GM21825 (cell line): ENCODE measurements at regions not wholly inside any gene's neighbourhood (a gene's known extent, or its start where the extent isn't known, plus 50 kb on each side); places are given as distances from the start of the nearest gene placed in this dataset.

Experiments used
- ATAC-seq: cut with Tn5 transposase; IDR thresholded peaks from one replicate; pipeline ENCODE4 v1.9.1; 2021; ENCODE audit warnings: mild to moderate bottlenecking, moderate library complexity; ENCODE audit not compliant: unreplicated experiment

DNA sequence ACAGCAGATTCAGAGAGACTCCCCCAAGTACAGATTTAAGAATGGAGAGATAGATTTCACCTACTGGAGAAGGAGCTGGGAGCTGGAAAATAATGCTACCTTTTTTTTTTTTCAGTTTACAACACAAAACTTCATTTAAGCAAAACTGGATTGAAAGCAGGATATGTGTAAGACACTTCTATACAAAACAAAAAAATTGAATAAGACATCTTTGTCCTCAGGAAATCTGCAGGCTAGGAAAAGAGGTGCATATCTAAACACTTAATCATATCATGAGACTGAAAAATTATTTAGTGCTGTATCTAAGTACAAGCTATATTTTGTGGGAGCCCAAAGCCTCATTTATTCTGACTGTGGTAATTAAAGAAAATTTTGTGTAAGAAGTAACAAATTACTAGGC lies 516.1 kb downstream of the ZIC1 start:
- ATAC-seq = no peak

DNA sequence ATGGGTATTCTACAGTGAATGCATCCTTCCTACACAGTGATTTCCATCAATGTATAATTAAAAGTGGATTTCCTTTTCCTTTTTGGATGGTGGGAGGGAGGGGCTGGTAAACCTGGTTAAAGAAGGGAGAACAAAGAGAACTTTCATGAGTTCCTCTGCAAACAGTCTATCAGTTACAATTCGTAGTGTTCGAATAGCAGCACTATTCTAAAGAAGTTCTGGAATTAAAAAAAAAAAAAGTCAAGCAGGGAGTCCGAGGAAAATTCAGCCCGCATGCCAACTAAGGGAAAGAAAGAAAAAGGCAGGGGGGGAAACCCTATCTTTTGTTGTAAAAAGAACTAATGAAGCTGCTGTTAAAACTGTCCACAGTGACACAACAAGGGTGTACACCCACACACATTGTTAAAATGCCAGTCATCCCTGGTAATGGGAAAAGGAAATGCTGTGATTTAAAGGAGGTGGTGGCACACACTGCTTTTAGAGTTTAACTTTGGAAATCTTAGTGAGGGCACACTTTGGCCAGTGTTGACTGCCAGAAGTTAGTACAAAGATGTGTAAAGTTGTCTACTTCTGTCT lies 521.2 kb downstream of the ZIC1 start:
- no peak for ATAC-seq

DNA sequence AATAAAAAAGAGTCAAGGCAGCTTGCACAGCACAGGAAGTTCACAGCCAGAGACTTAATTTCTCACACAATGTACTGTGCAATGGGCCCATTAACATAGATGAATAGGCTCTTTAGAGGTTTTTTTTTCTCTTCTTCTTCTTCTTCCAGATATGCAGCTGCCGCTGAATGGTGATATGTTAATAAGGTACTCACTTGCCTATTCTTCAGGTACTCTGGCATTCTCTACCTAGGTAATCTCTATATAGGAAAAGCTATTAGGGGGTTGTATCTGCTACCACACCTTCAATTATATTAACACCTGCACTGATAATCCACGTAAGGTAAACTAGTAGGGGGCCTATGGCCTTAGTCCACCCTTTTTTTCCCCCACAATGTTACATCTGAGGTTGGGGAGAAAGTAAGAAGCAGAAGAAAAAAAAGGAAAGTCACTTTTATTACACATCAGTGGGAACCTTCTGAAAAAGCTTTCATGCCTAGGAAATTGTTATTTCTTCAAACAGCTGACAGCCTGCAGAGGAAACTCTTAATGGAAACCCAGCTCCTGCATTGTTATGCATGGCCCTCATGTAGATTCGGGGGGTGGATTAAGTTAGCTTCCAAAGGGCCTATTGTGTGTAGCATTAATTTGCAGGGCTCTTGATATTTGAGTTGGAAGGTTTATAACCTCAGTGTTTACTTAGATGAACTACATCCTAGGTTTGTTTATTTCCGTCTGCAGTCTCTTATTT lies 525.5 kb downstream of the ZIC1 start:
- ATAC-seq = no peak

- ATAC-seq = no peak
These were observed 528.2 kb downstream of the ZIC1 start for GRCh38 chr3:147937341-147937740.

DNA sequence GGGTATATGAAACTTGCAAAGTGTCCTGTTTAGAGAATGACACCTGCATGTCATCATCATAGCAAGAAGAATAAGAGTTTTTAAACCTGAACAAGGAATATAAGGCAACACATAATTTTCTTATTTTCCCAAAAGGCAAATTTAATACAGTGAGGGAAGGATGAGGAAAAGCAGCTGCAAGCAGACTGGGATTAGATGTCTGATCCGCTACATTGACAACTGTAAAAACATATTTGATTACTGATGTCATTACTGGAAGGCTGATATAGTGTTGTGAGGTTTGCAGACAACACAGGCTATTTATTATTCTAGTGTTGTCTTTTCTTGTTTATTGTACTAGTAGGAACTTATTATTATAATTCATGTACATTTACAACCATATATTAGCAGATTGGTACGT lies 528.7 kb downstream of the ZIC1 start:
- ATAC-seq = no peak

DNA sequence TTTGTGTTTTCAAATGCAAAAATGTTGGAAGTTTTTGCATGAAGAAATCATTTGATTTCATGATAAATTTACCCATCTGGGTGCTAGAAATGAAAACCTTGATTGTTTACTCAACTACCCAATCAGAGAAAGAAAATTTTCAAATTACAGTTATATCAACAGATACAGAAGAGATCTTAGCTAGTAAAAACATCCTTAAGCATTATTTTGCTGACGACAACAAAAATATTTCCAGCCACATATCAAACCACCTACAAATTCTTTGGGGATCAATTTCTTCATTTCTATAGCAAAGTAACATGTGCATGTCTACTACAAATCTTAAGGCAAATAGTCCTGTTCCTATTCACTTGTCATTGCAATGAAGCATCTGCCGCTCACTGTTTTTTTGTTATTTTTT lies 530.3 kb downstream of the ZIC1 start:
- ATAC-seq = no peak

- ATAC-seq = no peak
These were observed 530.7 kb downstream of the ZIC1 start for GRCh38 chr3:147939839-147940238.

GRCh38 chr3:147940405-147941193 lies 531.4 kb downstream of the ZIC1 start:
- ATAC-seq = no peak

DNA sequence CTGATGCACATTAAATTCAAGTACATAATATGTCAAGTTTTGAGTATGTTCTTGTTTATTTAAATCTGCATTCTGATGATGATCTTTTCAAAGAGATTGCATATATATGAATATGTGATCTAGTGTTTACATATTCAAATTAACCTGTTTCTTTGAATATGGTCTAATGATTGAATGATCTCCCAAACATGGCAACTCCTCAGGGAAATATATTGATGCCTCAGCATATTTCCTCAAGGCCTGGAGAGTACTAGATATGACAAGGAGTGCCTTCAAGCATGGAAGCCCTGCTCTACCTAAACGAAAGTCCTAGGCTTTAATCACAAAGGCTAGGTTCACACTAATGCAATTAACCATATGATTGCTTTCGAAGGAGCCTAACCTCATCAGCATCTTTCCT lies 532.8 kb downstream of the ZIC1 start:
- no peak for ATAC-seq

- ATAC-seq = no peak
These were observed 534.2 kb downstream of the ZIC1 start for GRCh38 chr3:147943265-147943945.

GRCh38 chr3:147945968-147946519 lies 536.9 kb downstream of the ZIC1 start:
- ATAC-seq = no peak

DNA sequence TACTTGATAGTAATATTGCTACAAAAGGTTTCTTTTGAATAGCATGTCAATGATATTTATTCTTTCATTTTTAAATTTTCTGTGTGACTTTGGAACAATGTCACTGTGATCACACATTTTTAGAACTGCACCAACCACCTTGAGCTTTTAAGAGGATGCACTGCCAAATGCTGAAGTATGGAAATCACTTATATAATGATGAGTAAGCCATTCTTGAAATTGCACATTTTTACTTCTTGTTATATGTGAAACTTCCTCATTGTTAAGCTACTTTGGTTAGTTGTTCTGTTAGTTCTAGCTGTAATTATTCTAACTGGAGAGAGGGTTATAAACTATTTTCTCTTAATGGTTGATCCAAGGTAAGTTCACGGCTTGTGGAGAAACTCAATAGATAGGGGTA lies 547.5 kb downstream of the ZIC1 start:
- ATAC-seq = no peak

DNA sequence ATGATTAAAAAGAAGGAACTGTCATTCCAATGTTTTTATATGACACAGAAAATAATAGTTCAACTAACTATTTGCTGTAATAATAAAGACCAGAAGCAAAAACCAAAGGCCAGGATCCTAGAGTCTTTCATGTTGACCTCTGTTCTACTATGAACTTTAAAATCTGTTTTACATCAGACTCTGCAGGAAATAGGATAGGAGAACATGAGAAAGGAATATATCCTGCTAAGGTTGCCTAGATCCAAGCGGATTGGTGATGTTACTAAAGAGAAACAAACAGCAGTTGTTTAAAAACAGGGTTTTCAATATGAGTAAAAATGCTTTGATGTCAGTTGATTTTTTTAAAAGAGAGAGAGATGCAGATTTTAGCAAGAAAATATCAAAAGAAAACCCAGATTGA lies 549.6 kb downstream of the ZIC1 start:
- no peak for ATAC-seq

GRCh38 chr3:147960786-147961185 lies 551.6 kb downstream of the ZIC1 start:
- ATAC-seq = no peak

DNA sequence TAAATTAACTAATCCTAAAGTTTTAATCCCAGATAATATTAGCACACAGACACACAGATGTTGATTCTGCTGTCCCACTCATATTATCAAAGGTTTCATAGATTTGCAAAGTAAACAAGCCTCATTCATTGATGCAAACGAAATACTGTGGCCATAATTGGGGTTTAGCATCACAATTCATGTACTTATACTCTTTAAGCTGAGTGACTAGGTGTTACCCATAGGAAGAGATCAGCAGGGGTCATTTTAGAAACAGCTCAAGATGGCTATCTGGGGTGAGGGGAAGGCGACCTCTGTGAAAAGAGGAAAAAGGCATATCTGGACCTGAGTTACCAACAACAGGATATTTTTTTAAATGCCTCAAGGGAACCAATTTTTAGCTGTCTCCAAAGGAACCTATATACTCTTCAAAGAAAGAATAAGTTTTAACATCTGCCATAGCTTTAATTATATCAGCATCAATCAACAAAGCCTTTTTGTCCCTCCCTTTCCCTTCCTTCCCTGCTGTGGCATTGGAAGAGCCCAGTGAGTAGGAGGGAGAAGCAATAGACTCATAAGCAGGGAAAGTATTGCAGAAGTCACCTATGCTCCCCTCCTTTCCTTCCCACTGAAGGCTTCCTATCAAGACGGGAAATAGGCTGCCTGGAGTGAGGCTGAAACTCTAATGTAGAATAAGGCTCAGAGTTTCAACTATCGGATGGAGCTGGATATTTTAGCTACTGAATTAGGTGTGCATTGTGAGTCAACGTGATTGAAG lies 553.4 kb downstream of the ZIC1 start:
- no peak for ATAC-seq

GRCh38 chr3:147963711-147964110 lies 554.5 kb downstream of the ZIC1 start:
- no peak for ATAC-seq

GRCh38 chr3:147975165-147975564 lies 566.0 kb downstream of the ZIC1 start:
- no peak for ATAC-seq

GRCh38 chr3:147977001-147977400 lies 567.8 kb downstream of the ZIC1 start:
- no peak for ATAC-seq

DNA sequence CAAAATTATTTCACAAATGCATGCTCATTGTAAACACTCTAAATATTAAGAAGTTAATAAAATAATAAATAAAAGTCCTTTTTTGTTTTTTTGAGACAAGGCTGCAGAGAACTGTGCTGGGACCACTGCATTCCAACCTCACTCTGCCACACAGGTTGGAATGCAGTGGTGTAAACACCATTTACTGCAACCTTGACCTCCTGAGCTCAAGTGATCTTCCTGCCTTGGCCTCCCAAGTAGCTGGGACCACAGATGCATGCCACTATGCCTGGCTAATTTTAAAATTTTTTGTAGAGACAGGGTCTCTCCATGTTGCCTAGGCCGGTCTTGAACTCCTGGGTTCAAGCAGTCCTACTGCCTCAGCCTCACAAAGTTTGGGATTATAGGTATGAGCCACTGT lies 578.4 kb downstream of the ZIC1 start:
- ATAC-seq = no peak

- no peak for ATAC-seq
These were observed 580.2 kb downstream of the ZIC1 start for GRCh38 chr3:147989344-147989743.
